NCI-H1048 (cell line): ENCODE measurements at regions not wholly inside any gene's neighbourhood (a gene's known extent, or its start where the extent isn't known, plus 50 kb on each side); places are given as distances from the start of the nearest gene placed in this dataset.

Source experiments
- DNase-seq: peaks from one replicate; lab custom pipeline; 2025; lab: John Stamatoyannopoulos, UW

DNA sequence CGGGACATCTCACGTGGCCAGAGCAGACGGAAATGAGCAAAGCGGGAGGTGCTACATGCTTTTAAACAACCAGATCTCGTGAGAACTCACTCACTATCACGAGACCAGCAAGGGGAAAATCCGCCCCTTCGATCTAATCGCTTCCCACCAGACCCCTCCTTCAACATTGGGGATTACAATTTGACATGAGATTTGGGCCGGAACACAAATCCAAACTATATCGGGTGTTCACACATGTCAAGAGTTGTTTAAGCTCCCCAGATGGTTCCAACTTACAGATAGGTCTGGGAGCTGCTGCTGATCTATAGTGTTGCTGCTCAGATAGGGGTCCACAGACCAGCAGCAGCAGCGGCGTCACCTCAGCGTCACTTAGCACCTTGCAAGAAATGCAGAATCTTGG, 194.9 kb downstream of the GPAM start:
- DNase-seq: no peak

DNA sequence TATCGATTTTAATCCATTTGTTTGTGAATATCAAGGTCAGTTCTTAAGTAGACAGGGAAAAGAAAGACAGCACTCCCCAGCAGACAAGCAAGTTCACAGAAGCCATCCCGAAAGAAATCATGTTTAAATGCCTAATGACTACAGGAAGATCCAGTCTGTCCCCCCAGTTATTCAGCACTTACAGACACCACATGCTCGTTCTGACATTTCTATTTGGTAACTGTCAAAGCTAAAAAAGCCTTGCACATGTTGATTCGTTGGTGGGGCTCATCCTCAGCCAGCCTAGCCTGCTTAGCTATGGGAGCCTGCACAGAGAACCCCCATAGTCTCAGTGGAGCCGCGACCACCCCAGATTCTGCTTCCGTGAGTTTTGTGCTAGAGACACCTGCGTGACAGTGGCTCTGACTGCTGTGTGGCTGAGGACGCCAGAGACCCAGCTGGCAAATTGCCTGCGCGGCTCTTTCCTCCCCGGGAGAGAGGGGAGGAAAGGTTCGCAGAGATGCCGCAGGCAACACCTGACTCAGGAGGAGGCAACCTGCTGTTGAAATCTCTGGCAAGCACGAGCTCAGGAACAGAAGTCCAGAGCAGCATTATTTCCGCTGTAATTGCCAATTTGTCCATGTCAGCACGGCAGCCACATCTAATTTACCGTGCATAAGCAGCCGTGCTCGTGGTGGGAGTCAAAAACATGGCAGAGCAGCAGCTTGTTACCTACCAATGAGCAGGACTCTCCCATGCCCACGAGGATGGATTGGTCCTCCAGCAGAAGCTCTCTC, 194.2 kb downstream of the GPAM start:
- DNase-seq: no peak

DNA sequence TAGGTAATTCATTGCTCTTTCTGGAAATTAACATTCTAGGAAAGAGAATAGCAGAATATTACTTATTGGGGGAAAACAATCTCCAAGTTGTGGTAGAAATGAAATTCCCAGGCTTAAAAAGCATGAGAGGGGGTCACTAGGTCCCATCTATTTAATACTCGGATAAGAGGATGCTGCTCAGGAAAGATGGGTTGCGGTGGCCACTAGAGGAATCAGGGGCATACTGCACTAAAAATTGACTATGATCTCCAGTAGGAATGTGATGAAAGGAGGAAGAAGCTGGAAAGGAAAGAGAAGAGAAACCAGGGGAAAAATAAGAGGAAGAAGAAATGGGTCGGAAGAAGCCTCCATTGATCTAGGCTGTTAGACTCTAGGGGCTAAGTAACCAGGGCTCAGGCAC, 192.8 kb downstream of the GPAM start:
- DNase-seq: no peak

DNA sequence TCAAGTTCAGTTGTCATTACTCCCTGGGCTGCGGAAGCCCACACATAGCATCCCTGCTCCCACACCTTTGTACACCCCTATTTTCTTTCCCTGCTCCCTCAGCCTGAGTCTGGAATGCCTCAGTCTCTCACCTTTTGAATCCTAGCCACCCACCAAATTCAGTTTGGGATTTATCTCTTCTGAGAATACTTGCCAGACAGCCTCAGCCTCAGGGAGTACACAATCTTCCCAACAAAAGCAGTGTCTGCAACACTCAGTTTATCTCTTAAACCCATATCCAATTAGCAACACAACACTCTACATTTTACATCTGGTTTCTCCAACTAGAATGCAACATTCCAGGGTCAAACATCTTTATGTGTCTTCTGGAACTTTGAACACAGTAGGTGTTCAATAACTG, 190.2 kb downstream of the GPAM start:
- no peak for DNase-seq

DNA sequence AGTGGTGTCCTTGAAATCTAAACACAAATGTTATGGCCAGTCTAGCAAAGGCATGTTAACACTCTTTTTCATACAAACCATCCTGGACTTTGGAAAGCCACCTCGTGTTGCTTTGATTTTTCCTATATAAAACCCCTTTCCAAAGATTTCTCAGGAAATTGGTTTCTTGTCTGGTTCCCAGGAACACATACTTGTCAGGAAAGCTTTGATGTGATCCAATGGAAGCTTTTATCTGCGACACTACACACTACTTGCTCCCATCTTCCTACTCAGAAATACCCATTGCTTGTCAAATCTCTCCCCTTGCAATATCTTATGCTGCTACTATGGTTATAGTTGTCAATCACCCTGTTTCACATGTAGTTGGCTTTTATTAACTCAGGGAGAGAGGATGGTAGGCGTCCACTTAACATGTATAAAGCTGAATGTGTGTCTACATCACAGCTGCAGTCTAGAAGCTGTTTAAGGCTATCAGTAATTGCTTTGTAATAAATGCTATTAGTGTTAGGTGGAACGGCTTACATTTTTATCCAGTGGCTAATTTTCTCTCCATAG, 189.6 kb downstream of the GPAM start:
- DNase-seq: no peak

DNA sequence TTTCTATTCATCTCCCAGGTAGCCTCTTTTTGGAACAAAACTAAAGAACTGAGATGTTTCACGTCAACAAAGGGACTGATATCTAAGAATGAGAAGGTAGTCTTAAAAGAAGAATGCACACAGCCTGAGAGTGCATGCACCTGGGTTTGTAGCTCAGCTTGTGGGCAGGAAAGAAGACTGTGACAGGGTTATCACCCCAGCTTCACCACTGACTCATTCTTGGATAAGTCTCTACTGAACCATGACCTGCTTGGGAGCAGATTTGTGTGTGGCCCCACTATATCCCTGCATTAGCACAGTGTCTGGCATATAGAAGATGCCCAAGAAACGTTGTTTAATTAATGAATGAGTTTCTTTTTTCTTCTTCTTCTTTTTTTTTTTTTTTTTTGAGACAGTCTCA, 187.5 kb downstream of the GPAM start:
- no peak for DNase-seq

DNA sequence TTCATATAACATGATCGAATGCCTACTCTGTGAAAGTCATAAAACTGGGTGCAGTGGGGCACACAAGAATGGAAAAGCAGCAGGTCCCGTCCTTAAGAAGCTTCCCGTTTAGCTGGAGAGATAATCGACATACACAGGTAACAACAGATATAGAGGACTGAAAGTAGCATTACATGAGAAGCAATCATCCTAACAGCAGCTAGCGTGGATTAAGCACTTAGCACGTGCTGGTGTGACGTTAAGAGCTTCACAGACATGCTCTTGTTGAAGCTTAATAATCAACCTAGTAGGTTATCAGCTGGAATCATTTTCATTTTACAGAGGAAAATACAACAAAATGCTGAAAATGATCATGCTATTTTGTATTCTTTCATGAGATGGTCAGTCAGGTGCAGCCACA, 184.8 kb downstream of the GPAM start:
- DNase-seq: no peak

DNA sequence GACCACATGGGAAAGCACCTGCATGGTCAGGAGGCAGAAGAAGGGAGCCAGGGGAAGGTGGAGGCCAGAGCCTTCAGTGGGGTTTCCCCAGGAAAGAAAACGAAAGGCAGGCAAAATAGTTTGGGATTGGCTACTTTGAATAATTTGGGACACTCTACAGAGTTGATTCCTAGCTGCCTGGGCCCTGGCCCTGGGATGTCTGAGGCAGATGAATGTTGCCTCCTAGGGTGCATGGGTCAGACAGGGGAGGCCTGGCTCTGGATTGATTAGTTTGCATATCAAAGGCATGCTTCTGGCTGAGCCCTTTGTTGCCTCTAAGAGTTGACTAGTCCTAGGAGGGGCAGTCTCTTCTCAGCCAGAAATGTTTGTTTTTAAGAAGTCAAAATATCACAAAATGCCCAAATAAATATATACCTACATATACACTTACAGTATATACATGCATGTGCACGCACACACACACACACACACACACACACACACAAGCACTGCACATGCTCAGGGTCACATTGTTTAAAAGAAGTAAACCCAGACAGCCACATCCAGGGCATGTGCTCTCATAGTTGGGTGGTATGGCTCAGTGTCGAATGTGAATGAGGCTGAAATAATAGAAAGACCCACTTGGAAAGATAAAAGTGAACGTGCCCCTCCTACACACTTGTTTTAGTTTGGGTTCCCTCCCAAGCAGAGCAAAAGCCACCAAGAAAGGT, 184.2 kb downstream of the GPAM start:
- no peak for DNase-seq

DNA sequence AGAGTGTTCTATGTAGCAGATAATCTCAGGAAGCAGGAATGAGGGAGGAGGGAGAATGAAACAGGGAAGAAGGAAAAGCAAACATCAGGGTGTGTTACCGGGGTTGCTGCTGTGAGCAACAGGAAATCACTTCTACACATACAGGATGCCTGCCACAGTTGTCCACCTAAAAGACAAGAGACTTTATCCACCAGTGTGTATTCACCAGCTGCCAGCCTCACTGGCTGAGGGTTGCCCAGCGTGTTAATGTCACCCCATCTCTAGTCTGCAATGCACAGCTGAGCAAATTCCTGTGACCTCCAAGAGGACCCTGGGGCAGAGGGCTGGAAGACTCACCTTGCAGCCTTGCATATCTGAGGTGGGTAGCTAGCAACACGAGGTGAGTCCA, 183.7 kb downstream of the GPAM start:
- no peak for DNase-seq

DNA sequence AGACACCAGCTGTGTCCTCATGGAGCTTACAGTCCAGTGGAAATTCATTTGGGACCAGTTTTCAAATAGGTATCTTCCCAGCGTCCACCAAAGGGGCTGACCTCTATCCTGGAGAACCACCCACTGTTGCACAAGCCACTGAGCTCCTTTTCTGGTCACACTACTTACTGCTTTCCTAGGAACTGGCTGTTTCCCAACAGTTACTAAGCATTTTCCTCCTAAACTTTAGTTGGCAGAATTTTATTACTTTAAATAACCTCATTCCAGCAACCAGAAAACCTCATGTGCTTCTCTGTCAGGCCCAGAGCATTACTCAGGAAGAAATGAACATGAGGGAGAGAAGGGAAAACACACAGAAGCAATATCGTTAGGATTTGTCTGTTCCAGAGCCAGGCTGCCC, 183.1 kb downstream of the GPAM start:
- no peak for DNase-seq

DNA sequence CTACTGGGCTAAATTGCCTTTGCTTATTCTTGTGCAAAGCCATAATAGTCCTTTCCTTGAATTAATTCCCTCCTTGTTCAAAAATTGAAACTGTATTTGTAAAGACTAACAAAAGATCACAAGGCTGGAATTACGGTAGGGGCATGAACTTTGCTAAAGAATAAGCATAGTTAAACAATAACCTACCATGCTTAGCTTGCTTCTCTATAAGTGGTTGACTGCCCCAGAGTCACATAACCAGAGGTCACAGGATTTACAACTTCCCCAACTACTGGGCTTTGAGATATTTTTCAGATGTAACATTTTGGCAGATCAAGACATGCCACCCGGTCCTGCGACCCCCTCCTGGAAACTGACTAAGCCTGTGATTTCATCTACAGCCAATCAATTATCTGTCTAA, 181.4 kb downstream of the GPAM start:
- no peak for DNase-seq

DNA sequence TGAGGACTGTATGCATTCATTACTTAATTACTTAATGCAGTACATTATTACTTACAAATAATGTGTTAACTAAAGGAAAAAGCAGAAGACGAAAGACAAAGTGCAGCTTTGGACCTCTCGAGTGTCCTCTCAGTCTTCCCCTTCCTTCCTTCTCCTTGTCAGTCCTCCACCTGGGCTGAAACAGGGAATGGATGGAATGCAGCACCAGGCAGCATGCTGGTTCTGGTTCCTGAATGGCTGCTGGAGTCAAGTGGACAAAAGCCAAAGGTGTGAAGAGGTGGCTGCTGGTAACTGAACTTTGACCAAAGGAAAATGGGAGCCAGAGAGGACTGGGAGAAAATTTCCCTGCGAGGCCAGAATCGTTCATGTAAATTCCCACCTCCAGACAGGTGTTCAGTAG, 179.5 kb downstream of the GPAM start:
- no peak for DNase-seq

DNA sequence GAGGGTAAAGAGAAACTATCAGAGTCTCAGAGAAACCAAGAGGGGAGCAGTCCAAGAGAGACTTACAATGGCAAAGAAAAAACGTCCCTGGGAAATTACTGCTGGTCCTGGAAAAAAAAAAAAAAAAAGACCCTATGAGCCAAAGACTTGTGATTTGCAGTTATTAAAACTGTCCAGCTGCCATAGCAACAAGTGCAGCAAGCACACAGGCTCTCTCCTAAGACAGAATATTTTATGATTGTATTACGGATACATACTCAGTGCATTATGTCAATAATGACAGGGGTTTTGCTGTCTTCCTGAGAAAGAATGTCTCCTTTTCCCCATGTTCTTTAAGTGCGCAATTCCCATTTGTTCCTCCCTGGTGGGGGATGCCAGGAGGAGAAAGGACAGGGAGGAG, 178.5 kb downstream of the GPAM start:
- DNase-seq: no peak

DNA sequence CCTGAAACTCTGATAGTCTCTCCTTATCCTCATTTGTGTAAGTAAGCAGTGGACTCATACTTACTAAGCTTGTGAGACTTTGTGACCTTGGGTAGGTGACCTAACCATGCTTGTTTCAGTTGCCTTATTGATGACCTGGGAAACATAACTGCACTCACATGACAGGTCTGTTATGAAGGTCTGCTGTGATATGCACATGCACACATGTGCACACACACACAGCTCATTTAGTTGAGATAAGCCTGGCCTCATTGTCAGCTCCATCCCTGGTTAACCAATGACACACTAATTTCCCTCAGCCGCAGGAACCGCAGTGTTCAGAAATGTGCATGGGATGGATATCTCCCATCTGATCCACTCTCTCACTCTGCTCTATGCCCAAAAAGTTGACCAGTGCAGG, 177.2 kb downstream of the GPAM start:
- DNase-seq: no peak

DNA sequence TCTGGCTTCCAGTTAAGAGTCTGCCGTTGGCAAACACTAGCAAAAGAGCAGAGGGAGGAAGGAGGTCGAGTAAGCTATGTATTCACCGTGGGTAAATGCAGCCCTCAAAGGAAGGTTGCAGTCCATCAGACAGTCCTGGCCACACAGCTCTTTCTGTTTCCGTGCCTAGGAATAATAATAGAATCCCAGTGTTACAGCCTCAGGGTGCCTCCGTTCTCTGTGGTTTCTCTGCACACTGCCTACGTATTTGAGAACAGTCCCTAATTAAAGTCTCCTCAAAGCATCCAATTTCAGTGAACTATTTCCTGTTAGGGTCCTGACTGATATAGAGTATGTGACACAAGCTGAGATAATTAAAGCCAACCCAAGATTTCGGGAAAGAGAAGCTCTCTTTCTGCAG, 176.7 kb downstream of the GPAM start:
- no peak for DNase-seq

DNA sequence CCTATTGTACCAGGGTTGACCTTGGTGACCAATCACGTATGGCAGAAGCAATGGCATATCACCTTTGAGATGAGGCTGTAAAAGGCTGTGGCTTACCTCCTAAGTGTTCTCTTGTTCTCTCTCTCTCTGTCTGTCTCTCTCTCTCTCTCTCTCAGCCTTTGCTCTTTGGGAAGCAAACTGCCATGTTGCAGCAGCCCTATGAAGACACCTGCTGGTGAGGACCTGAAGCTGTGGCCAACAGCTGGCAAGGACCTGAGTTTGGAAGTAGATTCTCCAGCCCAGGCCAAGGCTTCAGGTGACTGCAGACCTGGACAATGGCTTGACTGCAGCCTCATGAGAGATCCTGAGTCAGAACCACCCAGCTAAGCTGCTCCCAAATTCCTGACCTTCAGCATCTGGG, 161.4 kb downstream of the GPAM start:
- no peak for DNase-seq

DNA sequence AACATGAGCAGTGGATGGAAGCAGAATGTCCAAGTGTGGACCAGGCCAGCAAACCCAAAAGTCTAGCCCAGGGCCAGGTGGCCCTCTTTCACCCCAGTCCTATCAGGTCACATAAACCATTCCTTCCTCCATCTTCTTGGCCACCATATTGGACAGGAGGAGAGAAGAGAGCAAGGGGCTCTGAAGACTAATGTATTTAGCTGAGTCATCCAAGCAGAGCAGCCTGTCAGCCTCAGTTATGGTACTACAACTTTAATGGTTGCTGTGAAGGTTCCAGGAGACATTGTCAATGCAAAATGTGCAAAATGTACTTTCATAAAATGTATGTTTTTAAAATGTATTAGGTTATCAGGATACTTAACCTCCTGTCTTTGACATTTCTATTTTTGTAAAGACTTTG, 159.5 kb downstream of the GPAM start:
- DNase-seq: no peak

DNA sequence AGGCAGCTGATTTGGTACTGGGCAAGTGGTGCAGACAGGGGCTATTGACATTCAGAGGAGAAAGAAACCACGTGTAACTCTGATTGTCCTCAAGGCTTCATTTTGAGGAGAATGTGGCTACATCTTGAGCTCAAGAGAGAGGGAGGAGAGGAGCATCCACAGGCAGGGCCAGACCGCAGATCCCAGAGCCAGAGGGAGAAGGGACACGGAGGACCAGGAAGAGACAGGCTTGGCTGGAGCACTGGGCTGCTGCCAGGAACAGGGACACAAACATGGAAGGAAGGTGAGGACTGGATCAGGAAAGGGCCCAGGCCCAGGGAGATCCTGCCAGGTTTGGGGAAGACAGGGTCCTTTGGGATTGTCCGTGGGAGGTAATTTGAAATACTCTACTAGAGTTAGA, 158.3 kb downstream of the GPAM start:
- DNase-seq: no peak

DNA sequence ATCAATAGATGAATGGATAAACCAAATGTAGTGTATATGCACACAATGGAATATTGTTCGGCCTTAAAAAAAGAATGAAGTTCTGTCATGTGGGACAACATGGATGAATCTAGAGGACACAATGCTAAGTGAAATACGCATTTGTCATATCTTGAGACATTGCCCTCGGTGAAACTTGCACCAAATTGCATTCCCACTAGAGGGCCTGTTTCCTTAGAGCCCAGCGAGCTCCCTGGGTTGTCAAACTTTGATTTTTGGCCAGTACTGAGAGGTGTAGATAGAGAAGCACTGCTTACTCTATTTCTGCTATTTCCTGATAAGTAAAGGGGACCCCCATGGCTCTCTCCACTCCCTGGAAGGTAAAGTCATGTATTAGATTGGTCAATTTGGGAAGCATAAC, 157.1 kb downstream of the GPAM start:
- no peak for DNase-seq

DNA sequence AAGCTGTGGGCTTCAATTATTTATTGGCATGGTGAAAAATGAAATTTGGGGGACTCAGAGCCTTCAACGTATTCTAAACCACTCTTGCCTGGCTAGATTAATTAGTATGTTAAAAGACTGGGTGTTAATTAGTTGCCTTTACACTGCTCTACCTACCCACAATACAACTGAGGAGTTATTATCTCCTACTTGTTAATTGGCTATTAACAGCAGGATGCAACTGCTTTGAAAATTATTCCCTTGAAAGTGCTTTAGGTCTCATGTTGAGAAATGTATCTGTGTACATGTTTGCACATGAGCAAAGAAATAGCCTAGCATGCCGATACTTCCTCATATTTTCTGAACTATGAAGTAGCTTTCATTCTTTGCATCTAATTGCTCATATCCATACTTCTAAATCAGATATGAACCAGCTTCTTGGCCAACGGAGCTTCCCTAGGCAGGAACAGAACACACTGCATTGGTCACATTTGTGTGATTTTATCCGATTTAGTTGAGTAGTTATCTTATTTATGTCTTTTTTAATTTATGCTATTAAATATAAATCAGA, 155.8 kb downstream of the GPAM start:
- DNase-seq: no peak

DNA sequence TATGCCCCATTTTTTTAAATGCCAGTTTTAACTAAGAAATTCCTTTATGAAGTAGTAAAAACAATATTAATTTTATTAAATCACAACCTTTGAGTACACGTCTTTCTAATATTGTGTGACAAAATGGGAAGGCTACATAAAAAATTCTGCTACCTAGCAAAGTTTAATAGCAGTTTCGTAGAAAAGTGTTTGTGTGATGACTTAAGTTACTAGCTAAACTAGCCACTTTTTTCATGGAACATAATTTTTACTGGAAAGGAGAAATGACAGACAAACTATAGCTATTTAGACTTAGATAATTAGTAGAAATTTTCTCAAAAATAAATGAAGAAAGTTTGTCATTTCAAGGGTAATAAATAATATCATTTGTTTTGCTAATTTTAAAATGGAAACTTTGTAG, 153.1 kb downstream of the GPAM start:
- DNase-seq: no peak

DNA sequence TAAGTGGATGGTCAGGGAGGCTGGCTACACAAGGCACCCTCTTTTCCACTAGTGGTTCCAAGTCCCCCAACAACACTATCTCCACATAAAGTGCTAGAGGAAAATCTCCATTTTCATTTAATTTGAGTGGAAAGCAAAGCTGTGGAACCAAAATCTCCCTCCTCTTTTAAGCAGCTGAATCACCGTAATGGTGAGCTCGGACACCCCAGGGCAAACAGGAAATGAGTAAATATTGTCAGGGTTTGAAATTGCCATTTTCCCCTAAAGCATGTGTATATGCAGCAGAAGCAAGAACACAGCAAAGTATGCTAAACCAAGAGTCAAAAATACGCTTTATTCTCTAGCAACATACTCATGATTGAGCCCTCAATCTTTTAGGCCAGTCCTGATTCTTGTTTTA, 143.7 kb downstream of the GPAM start:
- DNase-seq: no peak

DNA sequence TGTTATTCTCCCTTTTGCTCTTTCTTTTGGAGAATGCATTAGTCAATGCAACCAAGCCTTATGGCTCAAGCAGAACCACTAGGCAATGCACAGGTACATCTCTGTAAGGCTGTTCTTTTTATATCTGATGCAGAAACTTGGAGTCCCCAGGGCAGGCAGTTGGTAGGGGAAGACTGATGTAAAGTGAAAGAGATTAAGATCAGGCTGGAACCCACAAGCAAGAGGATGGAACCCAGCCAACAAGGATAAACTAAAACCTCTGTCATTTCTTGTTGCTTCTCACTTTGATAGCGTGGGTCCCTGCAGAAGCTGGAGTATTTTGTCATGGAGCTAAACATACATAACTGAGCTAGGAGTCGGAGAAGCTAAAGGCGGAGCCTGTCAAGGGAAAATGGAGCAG, 142.9 kb downstream of the GPAM start:
- DNase-seq: no peak
